Endothelial cell of umbilical vein (primary cell): ENCODE measurements at regions not wholly inside any gene's neighbourhood (a gene's known extent, or its start where the extent isn't known, plus 50 kb on each side); places are given as distances from the start of the nearest gene placed in this dataset.

Experiments used
- BruUV-seq: library from RNA; stranded (reverse); fragments of 400-500 nt; replicated peaks from 2 replicates; lab custom pipeline; 2021; lab: Mats Ljungman, UMichigan
- CTCF ChIA-PET: fragments of 300-600, 350-600 bp; sonication (Branson Sonifier 250); formaldehyde crosslinking; loops from one replicate; lab custom pipeline; 2021; ENCODE audit warnings: antibody characterized with exemption, inconsistent platforms; lab: Charles Lee
- POLR2A ChIA-PET: fragments of 300-600, 350-600 bp; sonication (Branson Sonifier 250); formaldehyde crosslinking; loops from one replicate; lab custom pipeline; 2021; ENCODE audit warnings: antibody characterized with exemption, inconsistent platforms; lab: Charles Lee
- DNase-seq: peaks from one replicate; pipeline ENCODE4 v3.0.0-alpha.2; 2011; ENCODE audit warnings: low read depth, low spot score
- FAIRE-seq: peaks from 2 replicates; lab custom pipeline; 2011; peaks lifted over from hg19 to GRCh38; lab: Jason Lieb, UNC
- H2AFZ ChIP-seq: 2 replicates; pipeline ENCODE4 v1.6.0; 2012; ENCODE audit warnings: low read depth, low read length, control low read depth, inconsistent platforms
- H3K27ac ChIP-seq: 2 replicates; pipeline ENCODE4 v1.5.1; 2011; ENCODE audit warnings: low read depth, mild to moderate bottlenecking, control low read depth, low read length, moderate library complexity; ENCODE audit not compliant: insufficient read depth
- H3K27me3 ChIP-seq, 2 experiments: 2 replicates each; pipeline versions ENCODE4 v1.6.0 to v1.6.1; 2011; ENCODE audit warnings: low read length in 2 of 2, mixed read lengths in 1 of 2; ENCODE audit not compliant: control insufficient read depth in 2 of 2, insufficient read depth in 2 of 2
- H3K36me3 ChIP-seq, 2 experiments: 2 replicates in 1 of 2; 3 replicates in 1 of 2; pipeline ENCODE4 v1.5.1; 2011; ENCODE audit warnings: low read length in 2 of 2, mild to moderate bottlenecking in 1 of 2, moderate library complexity in 1 of 2; ENCODE audit not compliant: control insufficient read depth in 2 of 2, insufficient read depth in 2 of 2; ENCODE audit errors: extremely low read depth in 1 of 2
- H3K4me1 ChIP-seq: 3 replicates; pipeline ENCODE4 v1.5.1; 2011; ENCODE audit warnings: mild to moderate bottlenecking, low read length; ENCODE audit not compliant: control insufficient read depth, insufficient read depth; ENCODE audit errors: extremely low read depth
- H3K4me2 ChIP-seq: 2 replicates; pipeline ENCODE4 v1.6.1; 2011; ENCODE audit warnings: low read length, control low read depth, mixed read lengths; ENCODE audit not compliant: insufficient read depth
- H3K4me3 ChIP-seq, 3 experiments: fragments of 200-600 bp in 1 of 3; sonication (generic), shearing (Covaris generic) in 1 of 3; replicated peaks in 1 of 3; 2 replicates each; pipeline ENCODE4 v1.5.1; 2011 to 2016; ENCODE audit warnings: control low read depth in 3 of 3, low read length in 3 of 3, mild to moderate bottlenecking in 2 of 3, inconsistent platforms in 1 of 3, low read depth in 1 of 3, moderate library complexity in 1 of 3; ENCODE audit not compliant: insufficient read depth in 1 of 3
- H3K79me2 ChIP-seq: 2 replicates; pipeline ENCODE4 v1.6.0; 2012; ENCODE audit warnings: low read length, inconsistent platforms; ENCODE audit not compliant: control insufficient read depth, insufficient read depth
- H3K9ac ChIP-seq: replicated peaks from 2 replicates; pipeline ENCODE3; 2011; ENCODE audit warnings: low read length, control low read depth; ENCODE audit not compliant: insufficient read depth; ENCODE audit errors: extremely low read depth
- H3K9me1 ChIP-seq: replicated peaks from 3 replicates; pipeline ENCODE4 v1.6.0; 2011; ENCODE audit warnings: mild to moderate bottlenecking, low read length; ENCODE audit not compliant: control insufficient read depth, insufficient read depth; ENCODE audit errors: extremely low read depth
- H3K9me3 ChIP-seq: replicated peaks from 2 replicates; pipeline ENCODE4 v1.5.1; 2012; ENCODE audit warnings: low read length, inconsistent platforms; ENCODE audit not compliant: control insufficient read depth, insufficient read depth
- H4K20me1 ChIP-seq: replicated peaks from 2 replicates; pipeline ENCODE3; 2011; ENCODE audit warnings: mild to moderate bottlenecking, low read length; ENCODE audit not compliant: control insufficient read depth, insufficient read depth; ENCODE audit errors: extremely low read depth
- EZH2 ChIP-seq: IDR thresholded peaks from 2 replicates; pipeline ENCODE4 v1.6.1; 2012; ENCODE audit warnings: borderline replicate concordance, low read depth, mild to moderate bottlenecking, moderate library complexity, low read length, inconsistent platforms; ENCODE audit not compliant: severe bottlenecking
- FOS ChIP-seq: IDR thresholded peaks from 2 replicates; pipeline ENCODE4 v1.6.1; 2011; ENCODE audit warnings: mild to moderate bottlenecking, low read length, moderate library complexity, borderline replicate concordance; ENCODE audit not compliant: insufficient read depth
- GATA2 ChIP-seq: IDR thresholded peaks from 2 replicates; pipeline ENCODE4 v1.7.0; 2011; ENCODE audit warnings: low read depth, mild to moderate bottlenecking, moderate library complexity, mixed read lengths, low read length; ENCODE audit not compliant: insufficient read length, insufficient read depth
- JUN ChIP-seq: IDR thresholded peaks from 2 replicates; pipeline ENCODE4 v1.6.1; 2011; ENCODE audit warnings: borderline replicate concordance, low read depth; ENCODE audit not compliant: insufficient read length, insufficient read depth
- MYC ChIP-seq: IDR thresholded peaks from one replicate; pipeline ENCODE4 v1.6.1; 2011; ENCODE audit warnings: mild to moderate bottlenecking, low read depth, low read length
- POLR2A ChIP-seq: IDR thresholded peaks from 2 replicates; pipeline ENCODE4 v1.6.1; 2012; ENCODE audit warnings: low read depth, mild to moderate bottlenecking, control low read depth, low read length
- POLR2AphosphoS5 ChIP-seq: IDR thresholded peaks from 2 replicates; pipeline ENCODE4 v1.6.1; 2012; ENCODE audit warnings: low read depth, mild to moderate bottlenecking, control low read depth, low read length, moderate library complexity; ENCODE audit not compliant: insufficient read depth
- dilution Hi-C: fragments of 300-500 bp; cut with MboI; formaldehyde crosslinking; loops from one replicate; pipeline ENCODE4 v1.15.0; 2019; ENCODE audit warnings: low sequenced_read_pairs; ENCODE audit not compliant: extremely low pct_ligation_motif_present
- intact Hi-C: fragments of 100-400 bp; cut with micrococcal nuclease; formaldehyde crosslinking; loops from one replicate; pipeline ENCODE4 v1.10.0; 2022
- TF ChIP-seq, protein P1 (sequence below): IDR thresholded peaks from 2 replicates; pipeline ENCODE4 v1.6.1; 2011; ENCODE audit not compliant: insufficient read depth, insufficient read length
- TF ChIP-seq, protein P2 (sequence below), 2 donors: IDR thresholded peaks; 1 replicate in 1 of 2; 2 replicates in 1 of 2; pipeline ENCODE4 v1.5.1; 2011; ENCODE audit warnings: low read length in 2 of 2, mild to moderate bottlenecking in 2 of 2, moderate library complexity in 2 of 2, control low read depth in 1 of 2, inconsistent platforms in 1 of 2, low read depth in 1 of 2; ENCODE audit not compliant: insufficient read depth in 1 of 2; ENCODE audit errors: extremely low read depth in 1 of 2

DNA sequence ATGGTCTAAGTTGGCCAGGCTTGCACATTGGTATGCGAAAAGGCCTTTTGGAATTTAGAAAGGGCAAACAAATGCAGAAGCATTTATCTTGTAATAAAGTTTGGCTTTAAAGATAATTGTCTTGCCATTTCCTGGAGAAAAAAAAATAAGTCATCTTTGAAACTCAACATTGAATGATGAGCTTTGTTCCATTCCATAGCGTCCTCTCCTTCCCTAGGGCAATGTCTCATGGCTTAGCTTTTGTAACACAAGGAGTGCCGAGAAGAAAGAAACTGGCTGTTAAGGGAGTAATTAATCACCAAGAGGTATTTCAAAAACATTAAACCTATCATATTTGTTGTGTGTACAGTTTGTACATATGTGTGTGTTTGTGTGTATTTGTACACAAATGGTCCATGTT is 372.3 kb downstream of the NPIPA8 start:
- Histone ChIP-seq H3K27ac (no peak overlapping the region), H2AFZ (no peak overlapping the region), H3K9ac (no peak overlapping the region), H3K4me2 (no peak overlapping the region), H3K4me3 (no peak overlapping the region), H4K20me1 (no peaks in the 10 kb centered on the region), H3K9me3 (peaks cover 4% of the 10 kb centered on the region), H3K36me3 (no peaks in the 10 kb centered on the region), H3K4me1 (no peaks in the 10 kb centered on the region), H3K27me3 (no peaks in the 10 kb centered on the region), H3K9me1 (no peaks in the 10 kb centered on the region), H3K79me2 (no peaks in the 10 kb centered on the region)
- intact Hi-C loops (no loop called here), dilution Hi-C loops (no loop called here)
- TF ChIP-seq GATA2 (no peak), FOS (no peak), POLR2AphosphoS5 (no peak), JUN (no peak), EZH2 (no peak), POLR2A (no peak), MYC (no peak)
- TF ChIP-seq, protein P1, sequence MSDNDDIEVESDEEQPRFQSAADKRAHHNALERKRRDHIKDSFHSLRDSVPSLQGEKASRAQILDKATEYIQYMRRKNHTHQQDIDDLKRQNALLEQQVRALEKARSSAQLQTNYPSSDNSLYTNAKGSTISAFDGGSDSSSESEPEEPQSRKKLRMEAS = no peak
- TF ChIP-seq, protein P2, sequence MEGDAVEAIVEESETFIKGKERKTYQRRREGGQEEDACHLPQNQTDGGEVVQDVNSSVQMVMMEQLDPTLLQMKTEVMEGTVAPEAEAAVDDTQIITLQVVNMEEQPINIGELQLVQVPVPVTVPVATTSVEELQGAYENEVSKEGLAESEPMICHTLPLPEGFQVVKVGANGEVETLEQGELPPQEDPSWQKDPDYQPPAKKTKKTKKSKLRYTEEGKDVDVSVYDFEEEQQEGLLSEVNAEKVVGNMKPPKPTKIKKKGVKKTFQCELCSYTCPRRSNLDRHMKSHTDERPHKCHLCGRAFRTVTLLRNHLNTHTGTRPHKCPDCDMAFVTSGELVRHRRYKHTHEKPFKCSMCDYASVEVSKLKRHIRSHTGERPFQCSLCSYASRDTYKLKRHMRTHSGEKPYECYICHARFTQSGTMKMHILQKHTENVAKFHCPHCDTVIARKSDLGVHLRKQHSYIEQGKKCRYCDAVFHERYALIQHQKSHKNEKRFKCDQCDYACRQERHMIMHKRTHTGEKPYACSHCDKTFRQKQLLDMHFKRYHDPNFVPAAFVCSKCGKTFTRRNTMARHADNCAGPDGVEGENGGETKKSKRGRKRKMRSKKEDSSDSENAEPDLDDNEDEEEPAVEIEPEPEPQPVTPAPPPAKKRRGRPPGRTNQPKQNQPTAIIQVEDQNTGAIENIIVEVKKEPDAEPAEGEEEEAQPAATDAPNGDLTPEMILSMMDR (IDR thresholded peaks at IDR 0.05; ENCODE audit: extremely low read depth in 1 of 2, insufficient read depth in 1 of 2, low read depth in 1 of 2, low read length in 2 of 2) = no peak
- POLR2A ChIA-PET = no interaction called here
- no peak for FAIRE-seq
- CTCF ChIA-PET = no interaction called here
- no TSS peak for BruUV-seq
- DNase-seq = no peak
